ENCODE measurements at regions not wholly inside any gene's neighbourhood (a gene's known extent, or its start where the extent isn't known, plus 50 kb on each side); places are given as distances from the start of the nearest gene placed in this dataset.

GRCh38 chr5:38718771-38719391 lies 126.9 kb upstream of the OSMR start:
- ChIA-PET CTCF (interaction anchor here (0.7 to 1.6 kb wide), 3 partner anchors 11 to 274 kb away, joined by 3 to 6 read pairs (median 4); no protein-coding TSS in a partner anchor), POLR2A (no interaction called here)
- TF ChIP-seq ZNF157 (tag by site-specific recombination; IDR thresholded peaks at IDR 0.05) (no peak), ZNF664 (tag by site-specific recombination; IDR thresholded peaks at IDR 0.05) (no peak), ZIC2 (tag by site-specific recombination; IDR thresholded peaks at IDR 0.05) (no peak), ZNF658 (tag by site-specific recombination; IDR thresholded peaks at IDR 0.05) (no peak), SCRT1 (tag by site-specific recombination; IDR thresholded peaks at IDR 0.05; ENCODE audit: borderline replicate concordance) (no peak), GLI4 (tag by site-specific recombination; IDR thresholded peaks at IDR 0.05) (no peak), ZSCAN16 (tag by site-specific recombination; IDR thresholded peaks at IDR 0.05) (no peak), HOXA7 (CRISPR knock-in tag; IDR thresholded peaks at IDR 0.05; ENCODE audit: borderline replicate concordance) (no peak), AEBP2 (tag by site-specific recombination; IDR thresholded peaks at IDR 0.05; ENCODE audit: borderline replicate concordance) (no peak), ZNF747 (tag by site-specific recombination; IDR thresholded peaks at IDR 0.05) (no peak)
- TF ChIP-seq, protein P1, sequence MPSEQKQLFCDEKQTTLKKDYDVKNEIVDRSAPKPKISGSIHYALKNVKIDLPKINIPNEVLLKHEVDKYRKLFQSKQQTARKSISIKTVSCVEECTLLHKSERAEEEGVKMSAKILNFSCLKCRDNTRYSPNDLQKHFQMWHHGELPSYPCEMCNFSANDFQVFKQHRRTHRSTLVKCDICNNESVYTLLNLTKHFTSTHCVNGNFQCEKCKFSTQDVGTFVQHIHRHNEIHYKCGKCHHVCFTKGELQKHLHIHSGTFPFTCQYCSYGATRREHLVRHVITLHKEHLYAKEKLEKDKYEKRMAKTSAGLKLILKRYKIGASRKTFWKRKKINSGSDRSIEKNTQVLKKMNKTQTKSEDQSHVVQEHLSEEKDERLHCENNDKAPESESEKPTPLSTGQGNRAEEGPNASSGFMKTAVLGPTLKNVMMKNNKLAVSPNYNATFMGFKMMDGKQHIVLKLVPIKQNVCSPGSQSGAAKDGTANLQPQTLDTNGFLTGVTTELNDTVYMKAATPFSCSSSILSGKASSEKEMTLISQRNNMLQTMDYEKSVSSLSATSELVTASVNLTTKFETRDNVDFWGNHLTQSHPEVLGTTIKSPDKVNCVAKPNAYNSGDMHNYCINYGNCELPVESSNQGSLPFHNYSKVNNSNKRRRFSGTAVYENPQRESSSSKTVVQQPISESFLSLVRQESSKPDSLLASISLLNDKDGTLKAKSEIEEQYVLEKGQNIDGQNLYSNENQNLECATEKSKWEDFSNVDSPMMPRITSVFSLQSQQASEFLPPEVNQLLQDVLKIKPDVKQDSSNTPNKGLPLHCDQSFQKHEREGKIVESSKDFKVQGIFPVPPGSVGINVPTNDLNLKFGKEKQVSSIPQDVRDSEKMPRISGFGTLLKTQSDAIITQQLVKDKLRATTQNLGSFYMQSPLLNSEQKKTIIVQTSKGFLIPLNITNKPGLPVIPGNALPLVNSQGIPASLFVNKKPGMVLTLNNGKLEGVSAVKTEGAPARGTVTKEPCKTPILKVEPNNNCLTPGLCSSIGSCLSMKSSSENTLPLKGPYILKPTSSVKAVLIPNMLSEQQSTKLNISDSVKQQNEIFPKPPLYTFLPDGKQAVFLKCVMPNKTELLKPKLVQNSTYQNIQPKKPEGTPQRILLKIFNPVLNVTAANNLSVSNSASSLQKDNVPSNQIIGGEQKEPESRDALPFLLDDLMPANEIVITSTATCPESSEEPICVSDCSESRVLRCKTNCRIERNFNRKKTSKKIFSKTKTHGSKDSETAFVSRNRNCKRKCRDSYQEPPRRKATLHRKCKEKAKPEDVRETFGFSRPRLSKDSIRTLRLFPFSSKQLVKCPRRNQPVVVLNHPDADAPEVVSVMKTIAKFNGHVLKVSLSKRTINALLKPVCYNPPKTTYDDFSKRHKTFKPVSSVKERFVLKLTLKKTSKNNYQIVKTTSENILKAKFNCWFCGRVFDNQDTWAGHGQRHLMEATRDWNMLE (tag by site-specific recombination; conservative IDR thresholded peaks at IDR 0.05; ENCODE audit: low read depth) = no peak
- Histone ChIP-seq H3K9me3 (ENCODE audit: control insufficient read depth, insufficient read depth, low read depth, low read length) (no peaks in the 10 kb centered on the region), H3K36me3 (ENCODE audit: control insufficient read depth in 2 of 2, insufficient read depth in 1 of 2, low read length in 2 of 2) (no peaks in the 10 kb centered on the region), H3K4me3 (ENCODE audit: low read depth, low read length) (no peak overlapping the region), H3K4me1 (ENCODE audit: control insufficient read depth, insufficient read depth, low read length) (no peaks in the 10 kb centered on the region), H3K27ac (ENCODE audit: extremely low read depth, low read depth, low read length) (no peak overlapping the region)

- no peaks in the 10 kb centered on the region for H3K9me3 ChIP-seq (ENCODE audit: control insufficient read depth, insufficient read depth, low read depth, low read length)
- ChIA-PET CTCF (interaction anchor here (0.7 to 1.6 kb wide), 3 partner anchors 11 to 275 kb away, joined by 3 to 6 read pairs (median 4); no protein-coding TSS in a partner anchor), POLR2A (no interaction called here)
- TF ChIP-seq ZNF366 (tag by site-specific recombination; conservative IDR thresholded peaks at IDR 0.05) (peak; percentile 73), ZBTB17 (tag by site-specific recombination; IDR thresholded peaks at IDR 0.05) (no peak), TRIM28 (IDR thresholded peaks at IDR 0.05; ENCODE audit: borderline replicate concordance, low read length) (no peak)
- H3K4me1 ChIP-seq (ENCODE audit: control insufficient read depth, insufficient read depth, low read length) = no peaks in the 10 kb centered on the region
- H3K4me3 ChIP-seq (ENCODE audit: low read depth, low read length) = no peak overlapping the region
- no peak overlapping the region for H3K27ac ChIP-seq (ENCODE audit: extremely low read depth, low read depth, low read length)
- no peaks in the 10 kb centered on the region for H3K36me3 ChIP-seq (ENCODE audit: control insufficient read depth in 2 of 2, insufficient read depth in 1 of 2, low read length in 2 of 2)
Observed at GRCh38 chr5:38719403-38719802, 126.4 kb upstream of the OSMR start.

GRCh38 chr5:38719916-38720315 lies 125.9 kb upstream of the OSMR start:
- H3K27ac ChIP-seq (ENCODE audit: extremely low read depth, low read depth, low read length) = no peak overlapping the region
- H3K4me1 ChIP-seq (ENCODE audit: control insufficient read depth, insufficient read depth, low read length) = no peaks in the 10 kb centered on the region
- POLR2A ChIA-PET = no interaction called here
- no peaks in the 10 kb centered on the region for H3K9me3 ChIP-seq (ENCODE audit: control insufficient read depth, insufficient read depth, low read depth, low read length)
- H3K36me3 ChIP-seq (ENCODE audit: control insufficient read depth in 2 of 2, insufficient read depth in 1 of 2, low read length in 2 of 2) = no peaks in the 10 kb centered on the region
- CTCF ChIA-PET = interaction anchor here (1.6 kb wide), 1 partner anchor 12 kb away, joined by 6 read pairs; no protein-coding TSS in a partner anchor
- no peak for TF ChIP-seq ZNF548 (tag by site-specific recombination; IDR thresholded peaks at IDR 0.05)
- TF ChIP-seq ZNF354C (tag by site-specific recombination; IDR thresholded peaks at IDR 0.05; ENCODE audit: borderline replicate concordance, low read depth) = no peak
- TF ChIP-seq ZNF670 (tag by site-specific recombination; IDR thresholded peaks at IDR 0.05; ENCODE audit: low read depth) = no peak
- 0 out of 2 replicates have a peak, but pooled peaks have one; percentile 31 for TF ChIP-seq ZNF629 (tag by site-specific recombination; IDR thresholded peaks at IDR 0.05)
- no peak overlapping the region for H3K4me3 ChIP-seq (ENCODE audit: low read depth, low read length)
